Uterus (tissue), 3 donors: ENCODE measurements at regions not wholly inside any gene's neighbourhood (a gene's known extent, or its start where the extent isn't known, plus 50 kb on each side); places are given as distances from the start of the nearest gene placed in this dataset.
"Not testable (repeated sequence)": the region's sequence is repeated elsewhere in the genome, so short reads cannot be mapped to it uniquely, and the experiment has no call there.

Experiments used
- DNase-seq, 2 donors: peaks; one replicate each; pipeline ENCODE4 v3.0.0-alpha.2; 2019 to 2020
- H3K27ac ChIP-seq, 2 donors: fragments of 200-600 bp; sonication (generic); 1 replicate in 1 of 2; 2 replicates in 1 of 2; pipeline ENCODE4 v1.5.1; 2016 to 2018
- H3K27me3 ChIP-seq, 2 donors: fragments of 200-600 bp; sonication (generic); one replicate each; pipeline ENCODE4 v1.5.1; 2018 to 2019; ENCODE audit warnings: control low read depth in 1 of 2
- H3K36me3 ChIP-seq, 2 donors: fragments of 200-600 bp; sonication (generic); one replicate each; pipeline ENCODE4 v1.5.1; 2019; ENCODE audit warnings: control low read depth in 1 of 2
- H3K4me1 ChIP-seq, 2 donors: fragments of 200-600 bp; sonication (generic); one replicate each; pipeline ENCODE4 v1.5.1; 2018 to 2019; ENCODE audit warnings: control low read depth in 1 of 2
- H3K4me3 ChIP-seq, 2 donors: fragments of 200-600 bp; sonication (generic); 1 replicate in 1 of 2; 2 replicates in 1 of 2; pipeline ENCODE4 v1.5.1; 2018 to 2019; ENCODE audit warnings: mild to moderate bottlenecking in 1 of 2
- H3K9me3 ChIP-seq, 2 donors: fragments of 200-600 bp; sonication (generic); one replicate each; pipeline ENCODE4 v1.5.1; 2019; ENCODE audit warnings: control low read depth in 1 of 2
- CTCF ChIP-seq, 4 experiments: fragments of 200-600 bp in 2 of 4; fragments of 450-650 bp in 2 of 4; sonication (generic) in 2 of 4; IDR thresholded peaks; one replicate each; pipeline ENCODE4 v1.5.1; 2016 to 2019; ENCODE audit warnings: antibody characterized with exemption in 4 of 4, mild to moderate bottlenecking in 2 of 4, moderate library complexity in 1 of 4
- POLR2A ChIP-seq, 2 donors: fragments of 450-650 bp; IDR thresholded peaks; one replicate each; pipeline ENCODE4 v1.6.1; 2016; ENCODE audit warnings: antibody characterized with exemption in 2 of 2, mild to moderate bottlenecking in 1 of 2, moderate library complexity in 1 of 2
- intact Hi-C: fragments of 100-400 bp; cut with DNase I; formaldehyde crosslinking; loops from one replicate; pipeline ENCODE4 v1.15.1; 2023; ENCODE audit warnings: low total_unique reads
- donor health status: DM: yes; HTN: yes; CAD: no.

- Histone ChIP-seq H3K36me3 (no peaks in the 10 kb centered on the region), H3K4me1 (peaks cover 0 to 5% of the 10 kb centered on the region in 2 donors), H3K9me3 (peaks cover 0 to under 1% of the 10 kb centered on the region in 2 donors), H3K4me3 (no peak overlapping the region), H3K27me3 (no peaks in the 10 kb centered on the region), H3K27ac (no peak overlapping the region)
- intact Hi-C loops, result no loop called here
- no peak for DNase-seq
- TF ChIP-seq POLR2A (IDR thresholded peaks at IDR 0.05) (no peak), CTCF (IDR thresholded peaks at IDR 0.05) (no peak)
These were observed 74.0 kb upstream of the NUDT6 start for GRCh38 chr4:122996350-122996749.

- intact Hi-C loops, result no loop called here
- Histone ChIP-seq H3K36me3 (no peaks in the 10 kb centered on the region), H3K9me3 (no peaks in the 10 kb centered on the region), H3K4me1 (peaks cover 0 to under 1% of the 10 kb centered on the region in 2 donors), H3K27me3 (no peaks in the 10 kb centered on the region), H3K27ac (no peak overlapping the region), H3K4me3 (no peak overlapping the region)
- DNase-seq, result no peak
- TF ChIP-seq CTCF (IDR thresholded peaks at IDR 0.05), result no peak
- no peak for TF ChIP-seq POLR2A (IDR thresholded peaks at IDR 0.05)
These were observed 75.2 kb upstream of the NUDT6 start for GRCh38 chr4:122997463-122998101.

DNA sequence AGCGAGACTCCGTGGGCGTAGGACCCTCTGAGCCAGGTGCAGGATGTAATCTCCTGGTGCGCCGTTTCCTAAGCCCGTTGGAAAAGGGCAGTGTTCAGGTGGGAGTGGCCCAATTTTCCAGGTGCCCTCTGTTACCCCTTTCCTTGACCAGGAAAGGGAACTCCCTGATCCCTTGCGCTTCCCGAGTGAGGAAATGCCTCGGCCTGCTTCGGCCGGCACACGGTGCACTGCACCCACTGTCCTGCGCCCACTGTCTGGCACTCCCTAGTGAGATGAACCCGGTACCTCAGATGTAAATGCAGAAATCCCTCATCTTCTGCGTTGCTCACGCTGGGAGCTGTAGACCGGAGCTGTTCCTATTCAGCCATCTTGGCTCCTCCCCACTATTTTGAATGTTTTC lies 81.7 kb upstream of the NUDT6 start:
- H3K4me3 ChIP-seq, H3K36me3 ChIP-seq, intact Hi-C loops, H3K9me3 ChIP-seq, DNase-seq, H3K27me3 ChIP-seq, H3K27ac ChIP-seq, H3K4me1 ChIP-seq: not testable (repeated sequence)

DNA sequence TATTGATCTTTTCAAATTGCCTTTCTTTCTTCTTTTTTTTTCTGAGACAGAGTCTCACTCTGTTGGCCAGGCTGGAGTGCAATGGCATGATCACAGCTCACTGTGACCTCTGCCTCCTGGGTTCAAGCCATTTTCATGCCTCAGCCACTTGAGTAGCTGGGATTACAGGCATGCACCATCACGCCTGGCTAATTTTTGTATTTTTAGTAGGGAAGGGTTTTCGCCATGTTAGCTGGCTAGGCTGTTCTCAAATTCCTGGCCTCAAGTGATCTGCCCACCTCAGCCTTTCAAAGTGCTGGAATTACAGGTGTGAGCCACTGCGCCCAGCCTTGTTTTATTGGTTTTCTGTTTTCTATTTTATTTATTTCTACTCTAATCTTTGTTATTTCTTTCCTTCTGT lies 82.7 kb upstream of the NUDT6 start:
- H3K27ac ChIP-seq, H3K9me3 ChIP-seq, H3K27me3 ChIP-seq, H3K4me3 ChIP-seq, H3K4me1 ChIP-seq, DNase-seq, intact Hi-C loops, H3K36me3 ChIP-seq: not testable (repeated sequence)

DNA sequence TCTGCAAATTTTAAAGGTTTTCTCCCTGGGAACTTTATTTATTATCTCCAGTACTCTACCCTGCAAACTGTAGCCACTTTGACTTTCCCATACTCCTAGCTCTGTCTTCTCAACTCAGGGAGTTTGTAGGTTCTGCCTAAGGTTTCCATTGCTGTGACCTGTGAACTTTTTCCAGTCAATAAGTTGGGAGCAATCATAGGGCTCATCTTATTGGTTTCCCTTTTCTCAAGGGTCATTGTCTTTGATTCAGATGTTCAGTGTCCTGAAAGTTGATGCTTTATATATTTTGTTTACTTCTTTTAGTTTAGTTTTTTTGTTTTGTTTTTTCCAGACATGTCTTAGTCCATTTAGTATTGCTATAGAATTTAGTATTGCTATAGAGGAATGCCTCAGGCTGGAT lies 85.3 kb upstream of the NUDT6 start:
- intact Hi-C loops, result no loop called here
- TF ChIP-seq CTCF (IDR thresholded peaks at IDR 0.05) (no peak), POLR2A (IDR thresholded peaks at IDR 0.05) (no peak)
- no peak for DNase-seq
- H3K36me3 ChIP-seq, result no peaks in the 10 kb centered on the region
- H3K4me1 ChIP-seq, result no peaks in the 10 kb centered on the region
- no peaks in the 10 kb centered on the region for H3K9me3 ChIP-seq
- H3K27me3 ChIP-seq, result no peaks in the 10 kb centered on the region
- H3K4me3 ChIP-seq, result no peak overlapping the region
- no peak overlapping the region for H3K27ac ChIP-seq

GRCh38 chr4:123012416-123012815 lies 90.0 kb upstream of the NUDT6 start:
- H3K9me3 ChIP-seq, H3K4me1 ChIP-seq, DNase-seq, H3K4me3 ChIP-seq, H3K27me3 ChIP-seq, H3K36me3 ChIP-seq, intact Hi-C loops, H3K27ac ChIP-seq: not testable (repeated sequence)

- TF ChIP-seq CTCF (IDR thresholded peaks at IDR 0.05), result no peak
- TF ChIP-seq POLR2A (IDR thresholded peaks at IDR 0.05), result no peak
- H3K36me3 ChIP-seq, result no peaks in the 10 kb centered on the region
These were observed 91.6 kb upstream of the NUDT6 start for GRCh38 chr4:123014038-123014437.

More at GRCh38 chr4:123014038-123014437, 91.6 kb upstream of the NUDT6 start:
- no peak for DNase-seq
- no peaks in the 10 kb centered on the region for H3K4me1 ChIP-seq
- H3K27ac ChIP-seq, result no peak overlapping the region
- H3K4me3 ChIP-seq, result no peak overlapping the region
- no peaks in the 10 kb centered on the region for H3K9me3 ChIP-seq
- H3K27me3 ChIP-seq, result no peaks in the 10 kb centered on the region
- intact Hi-C loops, result no loop called here
